Pancreas (tissue), 10 donors: ENCODE measurements at regions not wholly inside any gene's neighbourhood (a gene's known extent, or its start where the extent isn't known, plus 50 kb on each side); places are given as distances from the start of the nearest gene placed in this dataset.

Experiments used
- ATAC-seq, 4 donors: fragments of 200-7000 bp; cut with Tn5 transposase; one replicate each; pipeline versions ENCODE4 v1.8.0 to v1.9.1; 2020; ENCODE audit warnings: mild to moderate bottlenecking in 4 of 4, moderate library complexity in 4 of 4
- DNase-seq, 6 donors: peaks; one replicate each; pipeline ENCODE4 v3.0.0-alpha.2; 2020
- FAIRE-seq: peaks from 2 replicates; lab custom pipeline; 2012; peaks lifted over from hg19 to GRCh38; lab: Jason Lieb, UNC
- H3K27ac ChIP-seq, 4 donors: fragments of 200-600 bp; sonication (generic); 1 replicate in 3 of 4; 2 replicates in 1 of 4; pipeline versions ENCODE4 v1.5.0 to v1.8.0; 2020
- H3K27me3 ChIP-seq, 4 donors: fragments of 200-600 bp; one replicate each; pipeline ENCODE4 v1.8.0; 2021
- H3K36me3 ChIP-seq, 3 donors: fragments of 200-600 bp; sonication (generic) in 1 of 3; one replicate each; pipeline versions ENCODE4 v1.5.0 to v1.8.0; 2020 to 2021
- H3K4me1 ChIP-seq, 3 donors: fragments of 200-600 bp; one replicate each; pipeline ENCODE4 v1.8.0; 2021
- H3K4me3 ChIP-seq, 4 donors: fragments of 200-600 bp; sonication (generic) in 2 of 4; one replicate each; pipeline versions ENCODE4 v1.5.0 to v1.8.0; 2020 to 2021
- H3K9me3 ChIP-seq, 4 donors: fragments of 200-600 bp; one replicate each; pipeline ENCODE4 v1.8.0; 2021
- CTCF ChIP-seq, 4 donors: fragments of 200-600 bp; sonication (generic) in 3 of 4; IDR thresholded peaks; one replicate each; pipeline versions ENCODE4 v1.5.0 to v1.8.0; 2021; ENCODE audit warnings: antibody characterized with exemption in 4 of 4
- WGBS, 2 donors: extraction: QIAGEN DNeasy Blood & Tissue Kit; methylation state at CpG; one replicate each; pipeline ENCODE4 v1.1.7; 2013; 5-methylcytosine and 5-hydroxymethylcytosine counted together
- intact Hi-C, 3 donors: fragments of 100-400 bp; cut with DNase I; formaldehyde crosslinking; loops; one replicate each; pipeline versions ENCODE4 v1.11.1 to v1.14.2; 2022
- donor health status: healthy with polysubstance abuse.
- donor health status: DM: no; HTN: no; CAD: no; lungs with moderate emphysema.
- donor health status: DM: no; HTN: no; CAD: no.
- donor health status: control.
- donor health status: control.
- donor health status: Bipolar disorder and iron deficiency.
- donor health status: DM: yes; HTN: yes; CAD: no.
- donor health status: DM: no; HTN: no; CAD: no.
- donor health status: DM: no; HTN: no; CAD: no.
- donor health status: DM: yes; HTN: yes; CAD: no.

- intact Hi-C loops = no loop called here
- 84 to 87% methylated on average over 4 of the region's 4 CpGs for WGBS, 2 donors
Measured at GRCh38 chr12:92197815-92198214, 52.2 kb upstream of the BTG1 start.

GRCh38 chr12:92196368-92196767, 50.7 kb upstream of the BTG1 start:
- no peaks in the 10 kb centered on the region for H3K27me3 ChIP-seq
- FAIRE-seq (no peak), DNase-seq (no peak), ATAC-seq (no peak)
- 90 to 94% methylated on average over 1 of the region's 1 CpG for WGBS, 2 donors
- TF ChIP-seq CTCF (IDR thresholded peaks at IDR 0.05) = no peak
- no peaks in the 10 kb centered on the region for H3K9me3 ChIP-seq
- H3K4me1 ChIP-seq = no peaks in the 10 kb centered on the region
- no peak overlapping the region for H3K27ac ChIP-seq
- no peaks in the 10 kb centered on the region for H3K36me3 ChIP-seq
- intact Hi-C loops = no loop called here
- H3K4me3 ChIP-seq = no peak overlapping the region

More at GRCh38 chr12:92197815-92198214, 52.2 kb upstream of the BTG1 start:
- ATAC-seq = no peak
- Histone ChIP-seq H3K9me3 (no peaks in the 10 kb centered on the region), H3K4me3 (no peak overlapping the region), H3K27ac (no peak overlapping the region), H3K4me1 (no peaks in the 10 kb centered on the region), H3K27me3 (no peaks in the 10 kb centered on the region), H3K36me3 (no peaks in the 10 kb centered on the region)
- no peak for DNase-seq
- no peak for TF ChIP-seq CTCF (IDR thresholded peaks at IDR 0.05)
- FAIRE-seq = no peak
